Osteocyte (in vitro differentiated cells): ENCODE measurements at regions not wholly inside any gene's neighbourhood (a gene's known extent, or its start where the extent isn't known, plus 50 kb on each side); places are given as distances from the start of the nearest gene placed in this dataset.

Source experiments
- DNase-seq: peaks from one replicate; pipeline ENCODE4 v3.0.0; 2021; ENCODE audit warnings: mixed read lengths; ENCODE audit not compliant: unreplicated experiment; ENCODE audit errors: extremely low spot score
- H3K27ac Mint-ChIP-seq: one replicate; pipeline ENCODE4 v1.8.0; 2021; ENCODE audit warnings: mild to moderate bottlenecking, mixed read lengths; ENCODE audit not compliant: unreplicated experiment
- H3K27me3 Mint-ChIP-seq: one replicate; pipeline ENCODE4 v1.8.0; 2021; ENCODE audit warnings: mixed read lengths; ENCODE audit not compliant: unreplicated experiment
- H3K36me3 Mint-ChIP-seq: one replicate; pipeline ENCODE4 v1.8.0; 2021; ENCODE audit warnings: mixed read lengths; ENCODE audit not compliant: unreplicated experiment
- H3K4me1 Mint-ChIP-seq: one replicate; pipeline ENCODE4 v1.8.0; 2021; ENCODE audit warnings: mixed read lengths; ENCODE audit not compliant: unreplicated experiment
- H3K4me3 Mint-ChIP-seq: one replicate; pipeline ENCODE4 v1.8.0; 2021; ENCODE audit warnings: mild to moderate bottlenecking, moderate library complexity, mixed read lengths; ENCODE audit not compliant: unreplicated experiment
- H3K9me3 Mint-ChIP-seq: one replicate; pipeline ENCODE4 v1.8.0; 2021; ENCODE audit warnings: mixed read lengths; ENCODE audit not compliant: unreplicated experiment
- TF ChIP-seq, protein P1 (sequence below): fragments of 200-600 bp; sonication (generic); IDR thresholded peaks from 2 replicates; pipeline ENCODE4 v1.5.0; 2021; ENCODE audit warnings: antibody characterized with exemption, mild to moderate bottlenecking, moderate library complexity

DNA sequence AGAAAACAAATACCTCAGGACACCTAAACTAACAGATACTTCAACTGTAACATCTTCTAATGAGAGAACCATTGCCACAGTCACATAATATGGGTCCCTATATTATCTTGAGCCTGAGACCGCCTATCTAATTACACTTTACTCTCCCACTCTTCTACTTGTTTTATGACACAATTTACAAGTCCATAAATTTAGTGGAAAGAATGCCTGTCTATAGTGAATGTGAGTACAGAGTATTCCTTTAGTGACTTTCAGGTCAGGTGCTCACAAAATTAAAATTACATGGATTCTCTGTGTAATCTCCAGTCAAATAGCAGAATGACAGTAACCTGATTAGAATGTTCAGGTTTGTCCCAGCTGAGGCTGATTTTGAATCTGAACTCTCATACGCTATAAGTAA lies 624.1 kb downstream of the PKHD1 start:
- H3K27me3 Mint-ChIP-seq, result peaks cover 13% of the 10 kb centered on the region
- TF ChIP-seq, protein P1, sequence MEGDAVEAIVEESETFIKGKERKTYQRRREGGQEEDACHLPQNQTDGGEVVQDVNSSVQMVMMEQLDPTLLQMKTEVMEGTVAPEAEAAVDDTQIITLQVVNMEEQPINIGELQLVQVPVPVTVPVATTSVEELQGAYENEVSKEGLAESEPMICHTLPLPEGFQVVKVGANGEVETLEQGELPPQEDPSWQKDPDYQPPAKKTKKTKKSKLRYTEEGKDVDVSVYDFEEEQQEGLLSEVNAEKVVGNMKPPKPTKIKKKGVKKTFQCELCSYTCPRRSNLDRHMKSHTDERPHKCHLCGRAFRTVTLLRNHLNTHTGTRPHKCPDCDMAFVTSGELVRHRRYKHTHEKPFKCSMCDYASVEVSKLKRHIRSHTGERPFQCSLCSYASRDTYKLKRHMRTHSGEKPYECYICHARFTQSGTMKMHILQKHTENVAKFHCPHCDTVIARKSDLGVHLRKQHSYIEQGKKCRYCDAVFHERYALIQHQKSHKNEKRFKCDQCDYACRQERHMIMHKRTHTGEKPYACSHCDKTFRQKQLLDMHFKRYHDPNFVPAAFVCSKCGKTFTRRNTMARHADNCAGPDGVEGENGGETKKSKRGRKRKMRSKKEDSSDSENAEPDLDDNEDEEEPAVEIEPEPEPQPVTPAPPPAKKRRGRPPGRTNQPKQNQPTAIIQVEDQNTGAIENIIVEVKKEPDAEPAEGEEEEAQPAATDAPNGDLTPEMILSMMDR, result no peak
- no peak overlapping the region for H3K27ac Mint-ChIP-seq
- H3K36me3 Mint-ChIP-seq, result no peaks in the 10 kb centered on the region
- no peak overlapping the region for H3K4me3 Mint-ChIP-seq
- H3K9me3 Mint-ChIP-seq, result no peaks in the 10 kb centered on the region
- DNase-seq, result no peak
- no peaks in the 10 kb centered on the region for H3K4me1 Mint-ChIP-seq

DNA sequence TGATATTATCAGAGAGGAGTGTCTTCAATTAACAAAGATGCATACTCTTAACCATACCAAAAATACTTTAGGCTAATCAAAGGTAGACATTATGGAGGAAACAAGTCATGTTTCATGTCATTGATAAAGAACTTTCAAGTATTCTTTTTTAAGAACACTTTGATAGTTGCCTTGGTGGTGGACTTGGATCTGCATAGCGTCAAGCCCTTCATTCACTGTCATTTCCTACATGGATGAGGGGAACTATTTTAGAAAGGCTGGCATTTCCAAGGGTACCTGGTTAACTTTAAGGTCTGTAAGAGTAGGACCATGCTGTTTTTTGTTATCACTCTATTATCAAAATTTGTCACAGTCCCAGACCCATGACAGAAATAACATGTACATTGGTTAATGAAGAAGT lies 622.5 kb downstream of the PKHD1 start:
- no peaks in the 10 kb centered on the region for H3K9me3 Mint-ChIP-seq
- H3K27ac Mint-ChIP-seq, result no peak overlapping the region
- no peak for DNase-seq
- peaks cover 11% of the 10 kb centered on the region for H3K27me3 Mint-ChIP-seq
- TF ChIP-seq, protein P1, result no peak
- no peaks in the 10 kb centered on the region for H3K4me1 Mint-ChIP-seq
- H3K4me3 Mint-ChIP-seq, result no peak overlapping the region
- no peaks in the 10 kb centered on the region for H3K36me3 Mint-ChIP-seq

DNA sequence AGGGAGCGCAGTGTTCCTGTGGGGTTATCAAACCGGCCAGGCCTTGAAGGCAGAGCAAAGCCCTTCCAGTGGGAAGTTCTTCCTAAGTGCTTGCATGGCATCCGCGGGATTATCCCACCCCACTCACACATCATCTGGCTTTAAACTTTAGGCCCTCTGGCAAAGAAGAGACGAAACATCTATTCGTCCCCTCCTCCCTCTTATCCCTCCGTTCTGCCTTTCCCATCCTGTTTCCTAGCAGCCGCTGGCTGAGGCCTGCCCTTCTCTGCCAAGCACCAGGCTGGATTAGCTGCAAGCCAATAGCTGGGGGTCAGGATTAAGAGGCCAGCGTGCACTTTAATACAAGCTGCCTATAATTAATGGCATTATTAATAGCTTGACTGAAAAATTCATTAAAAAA lies 621.0 kb downstream of the PKHD1 start:
- H3K4me3 Mint-ChIP-seq, result no peak overlapping the region
- no peaks in the 10 kb centered on the region for H3K9me3 Mint-ChIP-seq
- peaks cover 3% of the 10 kb centered on the region for H3K27me3 Mint-ChIP-seq
- no peaks in the 10 kb centered on the region for H3K36me3 Mint-ChIP-seq
- DNase-seq, result no peak
- H3K27ac Mint-ChIP-seq, result no peak overlapping the region
- TF ChIP-seq, protein P1, result no peak
- H3K4me1 Mint-ChIP-seq, result no peaks in the 10 kb centered on the region

DNA sequence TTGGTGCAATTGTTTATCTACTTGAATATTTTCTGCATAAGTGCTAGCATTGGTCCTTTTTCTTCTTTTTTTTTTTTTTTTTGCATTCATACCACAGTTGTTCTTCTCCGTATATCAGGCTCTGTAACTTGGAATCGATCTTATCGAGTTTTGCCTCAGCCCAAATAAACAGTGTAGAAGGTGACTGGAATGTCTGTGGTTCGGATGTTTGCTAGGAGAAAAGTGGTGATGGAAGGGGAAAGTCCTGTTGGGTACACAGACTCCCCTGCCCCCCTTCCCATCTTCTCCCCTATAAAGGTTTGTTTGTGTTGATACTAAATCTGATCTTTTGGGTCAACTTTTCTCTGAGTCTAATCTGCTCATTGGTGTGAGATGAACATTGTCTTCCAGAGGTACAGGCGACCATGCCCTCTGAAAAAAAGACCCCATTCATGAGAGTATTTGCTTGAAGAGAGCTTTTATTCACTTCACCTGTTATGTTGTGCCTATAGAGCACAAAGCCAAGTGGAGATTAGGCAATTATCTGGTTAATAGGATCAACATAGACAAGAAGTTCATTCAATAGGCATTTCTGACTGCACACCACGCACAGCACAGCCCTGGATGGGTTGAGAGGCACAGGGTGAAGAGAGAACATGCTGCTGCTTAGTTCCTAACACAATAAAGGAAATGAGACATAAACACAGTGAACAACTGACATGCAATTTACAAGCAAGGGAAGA lies 620.0 kb downstream of the PKHD1 start:
- DNase-seq, result no peak
- no peaks in the 10 kb centered on the region for H3K9me3 Mint-ChIP-seq
- no peaks in the 10 kb centered on the region for H3K36me3 Mint-ChIP-seq
- no peak overlapping the region for H3K4me3 Mint-ChIP-seq
- TF ChIP-seq, protein P1, result no peak
- H3K27ac Mint-ChIP-seq, result no peak overlapping the region
- no peaks in the 10 kb centered on the region for H3K27me3 Mint-ChIP-seq
- H3K4me1 Mint-ChIP-seq, result no peaks in the 10 kb centered on the region

DNA sequence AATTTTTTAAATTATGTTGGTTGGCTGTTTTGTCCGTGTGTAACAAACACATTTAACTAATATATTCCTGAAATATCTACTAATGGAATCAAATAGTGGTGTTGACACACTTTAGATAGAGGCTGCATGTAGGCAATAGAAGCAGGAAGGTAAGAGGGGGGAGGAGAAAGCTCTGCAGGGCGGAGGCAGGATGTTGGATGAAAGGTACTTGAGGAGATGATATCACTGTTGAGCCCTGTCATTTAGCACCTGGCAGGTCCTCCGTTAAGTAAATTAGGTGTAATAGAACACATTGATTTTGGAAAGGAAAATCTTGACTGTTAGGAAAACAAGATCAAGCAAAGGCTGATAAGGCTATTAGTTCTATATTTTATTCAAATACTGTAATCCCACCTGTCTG lies 618.7 kb downstream of the PKHD1 start:
- H3K27me3 Mint-ChIP-seq, result no peaks in the 10 kb centered on the region
- TF ChIP-seq, protein P1, result no peak
- H3K9me3 Mint-ChIP-seq, result no peaks in the 10 kb centered on the region
- no peaks in the 10 kb centered on the region for H3K4me1 Mint-ChIP-seq
- H3K36me3 Mint-ChIP-seq, result no peaks in the 10 kb centered on the region
- no peak for DNase-seq
- H3K27ac Mint-ChIP-seq, result no peak overlapping the region
- H3K4me3 Mint-ChIP-seq, result no peak overlapping the region
